BE2C (cell line): ENCODE measurements at regions not wholly inside any gene's neighbourhood (a gene's known extent, or its start where the extent isn't known, plus 50 kb on each side); places are given as distances from the start of the nearest gene placed in this dataset.

Experiments
- DNase-seq: peaks from one replicate; pipeline ENCODE4 v3.0.0-alpha.2; 2020
- H3K27me3 ChIP-seq: fragments of 250-450 bp; sonication (Bioruptor Pico); 2 replicates; pipeline ENCODE4 v1.5.1; 2020; ENCODE audit warnings: mild to moderate bottlenecking
- H3K36me3 ChIP-seq: fragments of 250-450 bp; sonication (Bioruptor Pico); 2 replicates; pipeline ENCODE4 v1.5.1; 2020; ENCODE audit warnings: mild to moderate bottlenecking
- H3K4me1 ChIP-seq: fragments of 250-450 bp; sonication (Bioruptor Pico); 2 replicates; pipeline ENCODE4 v1.5.1; 2020
- H3K4me3 ChIP-seq: 2 replicates; pipeline ENCODE4 v1.5.1; 2011; ENCODE audit warnings: low read depth, low read length
- H3K9me3 ChIP-seq: fragments of 250-450 bp; sonication (Bioruptor Pico); 2 replicates; pipeline ENCODE4 v1.5.1; 2020
- CTCF ChIP-seq: IDR thresholded peaks from 2 replicates; pipeline ENCODE4 v1.5.1; 2012; ENCODE audit warnings: mild to moderate bottlenecking, low read depth, low read length

- no peaks in the 10 kb centered on the region for H3K27me3 ChIP-seq
- no peak overlapping the region for H3K4me3 ChIP-seq
- no peak for DNase-seq
- H3K4me1 ChIP-seq = no peaks in the 10 kb centered on the region
- no peaks in the 10 kb centered on the region for H3K9me3 ChIP-seq
- no peak for TF ChIP-seq CTCF
- H3K36me3 ChIP-seq = no peaks in the 10 kb centered on the region
Observed at GRCh38 chr4:25567253-25567652, 88.4 kb upstream of the SLC34A2 start.

GRCh38 chr4:25569716-25570115 is 85.9 kb upstream of the SLC34A2 start:
- no peaks in the 10 kb centered on the region for H3K36me3 ChIP-seq
- no peaks in the 10 kb centered on the region for H3K9me3 ChIP-seq
- no peak for DNase-seq
- H3K4me1 ChIP-seq = no peaks in the 10 kb centered on the region
- H3K27me3 ChIP-seq = no peaks in the 10 kb centered on the region
- H3K4me3 ChIP-seq = no peak overlapping the region
- TF ChIP-seq CTCF = no peak

GRCh38 chr4:25575611-25576010 is 80.0 kb upstream of the SLC34A2 start:
- no peaks in the 10 kb centered on the region for H3K27me3 ChIP-seq
- no peaks in the 10 kb centered on the region for H3K4me1 ChIP-seq
- H3K36me3 ChIP-seq = no peaks in the 10 kb centered on the region
- no peak for TF ChIP-seq CTCF
- no peak for DNase-seq
- no peaks in the 10 kb centered on the region for H3K9me3 ChIP-seq
- no peak overlapping the region for H3K4me3 ChIP-seq

- TF ChIP-seq CTCF = no peak
- no peak for DNase-seq
- Histone ChIP-seq H3K27me3 (no peaks in the 10 kb centered on the region), H3K4me1 (no peaks in the 10 kb centered on the region), H3K4me3 (no peak overlapping the region), H3K9me3 (no peaks in the 10 kb centered on the region), H3K36me3 (no peaks in the 10 kb centered on the region)
Observed at GRCh38 chr4:25578432-25578831, 77.2 kb upstream of the SLC34A2 start.

GRCh38 chr4:25580633-25581467 is 74.8 kb upstream of the SLC34A2 start:
- Histone ChIP-seq H3K9me3 (no peaks in the 10 kb centered on the region), H3K36me3 (no peaks in the 10 kb centered on the region), H3K27me3 (no peaks in the 10 kb centered on the region), H3K4me3 (no peak overlapping the region), H3K4me1 (no peaks in the 10 kb centered on the region)
- DNase-seq = no peak
- no peak for TF ChIP-seq CTCF

- DNase-seq = no peak
- Histone ChIP-seq H3K9me3 (no peaks in the 10 kb centered on the region), H3K4me3 (no peak overlapping the region), H3K4me1 (no peaks in the 10 kb centered on the region), H3K27me3 (no peaks in the 10 kb centered on the region), H3K36me3 (no peaks in the 10 kb centered on the region)
- TF ChIP-seq CTCF = no peak
Observed at GRCh38 chr4:25585901-25586523, 69.6 kb upstream of the SLC34A2 start.
